ENCODE measurements at regions not wholly inside any gene's neighbourhood (a gene's known extent, or its start where the extent isn't known, plus 50 kb on each side); places are given as distances from the start of the nearest gene placed in this dataset.
"Not testable (repeated sequence)": the region's sequence is repeated elsewhere in the genome, so short reads cannot be mapped to it uniquely, and the experiment has no call there.

GRCh38 chr3:73863546-73864079 is 238.9 kb upstream of the PDZRN3 start:
- WGBS, 10 experiments, result 75 to 100% (median 84%) methylated on average over 2 to 5 of the region's 5 CpGs
- no peaks in the 10 kb centered on the region for H3K4me1 ChIP-seq (replicated peaks in 1 of 2)
- no peak overlapping the region for H3K27ac ChIP-seq
- ATAC-seq (replicated peaks in 6 of 8), result no peak
- H3K4me3 ChIP-seq, result no peak overlapping the region
- in situ Hi-C loops (cut with MboI; ENCODE audit: low pct_unique_long_range_greater_than_20kb in 2 of 9, low sequenced_read_pairs in 9 of 9, unreplicated experiment in 9 of 9), result loop anchor here in 3 of 9 experiments (25.0 kb wide), 2 partner anchors 774 to 1299 kb away; no protein-coding TSS in a partner anchor

GRCh38 chr3:73855813-73856212 is 231.1 kb upstream of the PDZRN3 start:
- in situ Hi-C loops (cut with MboI; ENCODE audit: low pct_unique_long_range_greater_than_20kb in 2 of 9, low sequenced_read_pairs in 9 of 9, unreplicated experiment in 9 of 9), result loop anchor here in 3 of 9 experiments (25.0 kb wide), 2 partner anchors 781 to 1306 kb away; no protein-coding TSS in a partner anchor
- WGBS, 10 experiments, result 60 to 100% (median 88%) methylated on average over 1 of the region's 1 CpG; no CpG with 5 or more reads in 3 of the 10 experiments
- peak in 3 of 8 experiments; percentile 74 to 75 (median 75) for ATAC-seq (replicated peaks in 6 of 8)

GRCh38 chr3:73848173-73848906 is 223.6 kb upstream of the PDZRN3 start:
- Histone ChIP-seq H3K4me3 (no peak overlapping the region), H3K4me1 (replicated peaks in 1 of 2) (no peaks in the 10 kb centered on the region), H3K27ac (no peak overlapping the region)
- WGBS, 10 experiments, result 0 to 54% (median 22%) methylated on average over 2 to 4 of the region's 4 CpGs
- peak in 3 of 8 experiments; percentile 77 to 81 (median 78) for ATAC-seq (replicated peaks in 6 of 8)
- in situ Hi-C loops (cut with MboI; ENCODE audit: low pct_unique_long_range_greater_than_20kb in 2 of 9, low sequenced_read_pairs in 9 of 9, unreplicated experiment in 9 of 9), result no loop called here

More at GRCh38 chr3:73855813-73856212, 231.1 kb upstream of the PDZRN3 start:
- no peak overlapping the region for H3K27ac ChIP-seq
- no peak overlapping the region for H3K4me3 ChIP-seq
- no peaks in the 10 kb centered on the region for H3K4me1 ChIP-seq (replicated peaks in 1 of 2)

GRCh38 chr3:73846951-73847350 is 222.2 kb upstream of the PDZRN3 start:
- Histone ChIP-seq H3K4me1 (replicated peaks in 1 of 2) (no peaks in the 10 kb centered on the region), H3K27ac (no peak overlapping the region), H3K4me3 (no peak overlapping the region)
- in situ Hi-C loops (cut with MboI; ENCODE audit: low pct_unique_long_range_greater_than_20kb in 2 of 9, low sequenced_read_pairs in 9 of 9, unreplicated experiment in 9 of 9), result no loop called here
- ATAC-seq (replicated peaks in 6 of 8), result no peak
- WGBS, 10 experiments, result 67 to 100% (median 88%) methylated on average over 1 to 3 of the region's 3 CpGs

- 50 to 100% (median 77%) methylated on average over 1 to 3 of the region's 3 CpGs; no CpG with 5 or more reads in 1 of the 10 experiments for WGBS, 10 experiments
- Histone ChIP-seq H3K4me1 (replicated peaks in 1 of 2) (no peaks in the 10 kb centered on the region), H3K4me3 (no peak overlapping the region), H3K27ac (no peak overlapping the region)
- in situ Hi-C loops (cut with MboI; ENCODE audit: low pct_unique_long_range_greater_than_20kb in 2 of 9, low sequenced_read_pairs in 9 of 9, unreplicated experiment in 9 of 9), result no loop called here
- no peak for ATAC-seq (replicated peaks in 6 of 8)
Measured at GRCh38 chr3:73839032-73839431, 214.3 kb upstream of the PDZRN3 start.

GRCh38 chr3:73835945-73836344 is 211.2 kb upstream of the PDZRN3 start:
- Histone ChIP-seq H3K4me1 (replicated peaks in 1 of 2) (no peaks in the 10 kb centered on the region), H3K4me3 (no peak overlapping the region), H3K27ac (no peak overlapping the region)
- no peak for ATAC-seq (replicated peaks in 6 of 8)
- in situ Hi-C loops (cut with MboI; ENCODE audit: low pct_unique_long_range_greater_than_20kb in 2 of 9, low sequenced_read_pairs in 9 of 9, unreplicated experiment in 9 of 9), result no loop called here

- Histone ChIP-seq H3K27ac (no peak overlapping the region), H3K4me3 (no peak overlapping the region), H3K4me1 (replicated peaks in 1 of 2) (no peaks in the 10 kb centered on the region)
- 14 to 100% (median 68%) methylated on average over 1 to 3 of the region's 3 CpGs; no CpG with 5 or more reads in 1 of the 10 experiments for WGBS, 10 experiments
- ATAC-seq (replicated peaks in 6 of 8), result no peak
- in situ Hi-C loops (cut with MboI; ENCODE audit: low pct_unique_long_range_greater_than_20kb in 2 of 9, low sequenced_read_pairs in 9 of 9, unreplicated experiment in 9 of 9), result no loop called here
Measured at GRCh38 chr3:73832426-73832825, 207.7 kb upstream of the PDZRN3 start.

GRCh38 chr3:73828348-73828747 is 203.6 kb upstream of the PDZRN3 start:
- no peak overlapping the region for H3K27ac ChIP-seq
- in situ Hi-C loops (cut with MboI; ENCODE audit: low pct_unique_long_range_greater_than_20kb in 2 of 9, low sequenced_read_pairs in 9 of 9, unreplicated experiment in 9 of 9), result no loop called here
- H3K4me1 ChIP-seq (replicated peaks in 1 of 2), result no peaks in the 10 kb centered on the region
- no peak for ATAC-seq (replicated peaks in 6 of 8)
- WGBS, 10 experiments, result 20 to 83% (median 66%) methylated on average over 1 to 2 of the region's 3 CpGs; no CpG with 5 or more reads in 4 of the 10 experiments
- no peak overlapping the region for H3K4me3 ChIP-seq

- ATAC-seq (replicated peaks in 6 of 8), result no peak
- no peaks in the 10 kb centered on the region for H3K4me1 ChIP-seq (replicated peaks in 1 of 2)
- H3K27ac ChIP-seq, result no peak overlapping the region
- 56 to 100% (median 95%) methylated on average over 1 to 2 of the region's 2 CpGs; no CpG with 5 or more reads in 1 of the 10 experiments for WGBS, 10 experiments
- in situ Hi-C loops (cut with MboI; ENCODE audit: low pct_unique_long_range_greater_than_20kb in 2 of 9, low sequenced_read_pairs in 9 of 9, unreplicated experiment in 9 of 9), result no loop called here
- no peak overlapping the region for H3K4me3 ChIP-seq
Measured at GRCh38 chr3:73827725-73828211, 203.0 kb upstream of the PDZRN3 start.

GRCh38 chr3:73827204-73827603 is 202.5 kb upstream of the PDZRN3 start:
- 57 to 100% (median 94%) methylated on average over 1 to 2 of the region's 2 CpGs; no CpG with 5 or more reads in 6 of the 10 experiments for WGBS, 10 experiments
- in situ Hi-C loops (cut with MboI; ENCODE audit: low pct_unique_long_range_greater_than_20kb in 2 of 9, low sequenced_read_pairs in 9 of 9, unreplicated experiment in 9 of 9), result no loop called here
- no peak for ATAC-seq (replicated peaks in 6 of 8)
- H3K4me3 ChIP-seq, result no peak overlapping the region
- no peak overlapping the region for H3K27ac ChIP-seq
- H3K4me1 ChIP-seq (replicated peaks in 1 of 2), result no peaks in the 10 kb centered on the region

GRCh38 chr3:73820896-73821295 is 196.2 kb upstream of the PDZRN3 start:
- H3K4me3 ChIP-seq; H3K4me1 ChIP-seq (replicated peaks in 1 of 2); in situ Hi-C loops (cut with MboI; ENCODE audit: low pct_unique_long_range_greater_than_20kb in 2 of 9, low sequenced_read_pairs in 9 of 9, unreplicated experiment in 9 of 9); H3K27ac ChIP-seq; ATAC-seq (replicated peaks in 6 of 8): not testable (repeated sequence)

GRCh38 chr3:73820431-73820830 is 195.7 kb upstream of the PDZRN3 start:
- no peak for ATAC-seq (replicated peaks in 6 of 8)
- Histone ChIP-seq H3K27ac (no peak overlapping the region), H3K4me1 (replicated peaks in 1 of 2) (no peaks in the 10 kb centered on the region), H3K4me3 (no peak overlapping the region)
- in situ Hi-C loops (cut with MboI; ENCODE audit: low pct_unique_long_range_greater_than_20kb in 2 of 9, low sequenced_read_pairs in 9 of 9, unreplicated experiment in 9 of 9), result no loop called here
- 83 to 100% (median 88%) methylated on average over 1 of the region's 1 CpG; no CpG with 5 or more reads in 5 of the 10 experiments for WGBS, 10 experiments

- no peak for ATAC-seq (replicated peaks in 6 of 8)
- in situ Hi-C loops (cut with MboI; ENCODE audit: low pct_unique_long_range_greater_than_20kb in 2 of 9, low sequenced_read_pairs in 9 of 9, unreplicated experiment in 9 of 9), result no loop called here
- WGBS, 10 experiments, result 60 to 100% (median 100%) methylated on average over 1 of the region's 1 CpG; no CpG with 5 or more reads in 5 of the 10 experiments
- H3K27ac ChIP-seq, result no peak overlapping the region
- H3K4me1 ChIP-seq (replicated peaks in 1 of 2), result peaks cover 0 to 10% of the 10 kb centered on the region in 2 donors
- H3K4me3 ChIP-seq, result no peak overlapping the region
Measured at GRCh38 chr3:73815966-73816365, 191.2 kb upstream of the PDZRN3 start.
